B cell (primary cell): ENCODE measurements at regions not wholly inside any gene's neighbourhood (a gene's known extent, or its start where the extent isn't known, plus 50 kb on each side); places are given as distances from the start of the nearest gene placed in this dataset.

Source experiments
- ATAC-seq: fragments of 200-7000 bp; cut with Tn5 transposase; one replicate; pipeline ENCODE4 v1.10.0; 2021; ENCODE audit warnings: low read depth, mild to moderate bottlenecking, moderate number of reproducible peaks, moderate library complexity
- CTCF ChIA-PET: fragments of 350-600 bp; sonication (Branson Sonifier 250); formaldehyde crosslinking; loops from one replicate; lab custom pipeline; 2021; ENCODE audit warnings: antibody characterized with exemption, inconsistent platforms; lab: Charles Lee
- POLR2A ChIA-PET: fragments of 350-600 bp; sonication (Branson Sonifier 250); formaldehyde crosslinking; loops from one replicate; lab custom pipeline; 2021; ENCODE audit warnings: antibody characterized with exemption; lab: Charles Lee
- DNase-seq: peaks from one replicate; pipeline ENCODE4 v3.0.0; 2013
- H2AFZ ChIP-seq: 2 replicates; pipeline ENCODE4 v1.6.1; 2012; ENCODE audit warnings: mild to moderate bottlenecking, low read depth, low read length; ENCODE audit not compliant: insufficient read depth, poor library complexity, severe bottlenecking
- H3K27ac ChIP-seq, 2 donors: 1 replicate in 1 of 2; 2 replicates in 1 of 2; pipeline ENCODE4 v1.5.1; 2012 to 2013; ENCODE audit warnings: low read length in 2 of 2, mild to moderate bottlenecking in 2 of 2, moderate library complexity in 1 of 2
- H3K27me3 ChIP-seq, 4 experiments: fragments of 200-600 bp in 1 of 4; sonication (generic) in 1 of 4; replicated peaks in 1 of 4; 1 replicate in 2 of 4; 2 replicates in 2 of 4; pipeline versions ENCODE4 v1.6.1 to v1.7.0; 2013 to 2016; ENCODE audit warnings: low read length in 3 of 4, mild to moderate bottlenecking in 2 of 4, mixed read lengths in 1 of 4, moderate library complexity in 1 of 4; ENCODE audit not compliant: insufficient read depth in 4 of 4, control insufficient read depth in 3 of 4; ENCODE audit errors: control extremely low read depth in 1 of 4
- H3K36me3 ChIP-seq, 2 experiments: replicated peaks in 1 of 2; 1 replicate in 1 of 2; 2 replicates in 1 of 2; pipeline versions ENCODE4 v1.6.1 to v1.7.1; 2013; ENCODE audit warnings: low read length in 1 of 2; ENCODE audit not compliant: insufficient read depth in 2 of 2, control insufficient read depth in 1 of 2; ENCODE audit errors: control extremely low read depth in 1 of 2, extremely low read depth in 1 of 2
- H3K4me1 ChIP-seq, 2 donors: fragments of 200-600 bp in 1 of 2; sonication (generic) in 1 of 2; 1 replicate in 1 of 2; 2 replicates in 1 of 2; pipeline versions ENCODE4 v1.5.1 to v1.6.1; 2013 to 2017; ENCODE audit warnings: low read length in 2 of 2; ENCODE audit not compliant: control insufficient read depth in 2 of 2, insufficient read depth in 2 of 2
- H3K4me2 ChIP-seq: replicated peaks from 2 replicates; pipeline ENCODE3; 2012; ENCODE audit warnings: mild to moderate bottlenecking, low read depth, low read length; ENCODE audit not compliant: poor library complexity, severe bottlenecking
- H3K4me3 ChIP-seq, 5 experiments: fragments of 200-600 bp in 1 of 5; sonication (generic) in 1 of 5; 1 replicate in 3 of 5; 2 replicates in 2 of 5; pipeline versions ENCODE4 v1.5.1 to v1.7.0; 2011 to 2016; ENCODE audit warnings: low read length in 4 of 5, mild to moderate bottlenecking in 4 of 5, low read depth in 2 of 5, control low read depth in 1 of 5, moderate library complexity in 1 of 5; ENCODE audit not compliant: insufficient read depth in 1 of 5; ENCODE audit errors: control extremely low read depth in 1 of 5, extremely low read depth in 1 of 5
- H3K79me2 ChIP-seq: fragments of 200-600 bp; sonication (generic); one replicate; pipeline ENCODE4 v1.6.0; 2016; ENCODE audit warnings: low read length; ENCODE audit not compliant: control insufficient read depth, insufficient read depth
- H3K9ac ChIP-seq: fragments of 200-600 bp; sonication (generic); 2 replicates; pipeline ENCODE4 v1.6.1; 2017; ENCODE audit warnings: mild to moderate bottlenecking, low read length, moderate library complexity
- H3K9me3 ChIP-seq, 3 donors: one replicate each; pipeline versions ENCODE4 v1.6.1 to v1.7.1; 2013; ENCODE audit warnings: low read length in 2 of 3; ENCODE audit not compliant: control insufficient read depth in 2 of 3, insufficient read depth in 1 of 3; ENCODE audit errors: control extremely low read depth in 1 of 3
- H4K20me1 ChIP-seq: 2 replicates; pipeline ENCODE4 v1.6.0; 2012; ENCODE audit warnings: mild to moderate bottlenecking, low read length; ENCODE audit not compliant: insufficient read depth, control insufficient read depth, poor library complexity, severe bottlenecking
- H3K27ac Mint-ChIP-seq: one replicate; pipeline ENCODE4 v1.8.0; 2021; ENCODE audit warnings: mixed read lengths
- H3K27me3 Mint-ChIP-seq: one replicate; pipeline ENCODE4 v1.8.0; 2021; ENCODE audit warnings: mixed read lengths
- H3K4me1 Mint-ChIP-seq: one replicate; pipeline ENCODE4 v1.8.0; 2021; ENCODE audit warnings: mixed read lengths
- H3K4me3 Mint-ChIP-seq: one replicate; pipeline ENCODE4 v1.8.0; 2021; ENCODE audit warnings: mixed read lengths
- H3K9me3 Mint-ChIP-seq: one replicate; pipeline ENCODE4 v1.8.0; 2022; ENCODE audit warnings: mixed read lengths; ENCODE audit not compliant: insufficient read depth
- CTCF ChIP-seq: fragments of 200-600 bp; IDR thresholded peaks from one replicate; pipeline ENCODE4 v1.8.0; 2022; ENCODE audit warnings: antibody characterized with exemption, mild to moderate bottlenecking
- EZH2 ChIP-seq: IDR thresholded peaks from 2 replicates; pipeline ENCODE4 v1.6.1; 2012; ENCODE audit warnings: borderline replicate concordance, low read depth, mild to moderate bottlenecking, moderate library complexity, low read length; ENCODE audit not compliant: insufficient read depth, poor library complexity, severe bottlenecking
- WGBS: methylation state at CpG from one replicate; pipeline ENCODE4 v1.1.5; 2013; ENCODE audit warnings: missing lambda C conversion rate; ENCODE audit not compliant: insufficient coverage; 5-methylcytosine and 5-hydroxymethylcytosine counted together
- intact Hi-C: fragments of 100-400 bp; cut with micrococcal nuclease; formaldehyde crosslinking; loops from one replicate; pipeline ENCODE4 v1.10.0; 2022

GRCh38 chr3:59303452-59303851 is 253.6 kb upstream of the CFAP20DC start:
- H3K27ac ChIP-seq, result no peak overlapping the region
- H3K36me3 ChIP-seq, result no peaks in the 10 kb centered on the region
- intact Hi-C loops, result no loop called here
- H3K27ac Mint-ChIP-seq, result no peak overlapping the region
- no peaks in the 10 kb centered on the region for H4K20me1 ChIP-seq
- no peak overlapping the region for H3K9ac ChIP-seq
- no peaks in the 10 kb centered on the region for H3K27me3 ChIP-seq
- DNase-seq (no peak), ATAC-seq (no peak)
- no peaks in the 10 kb centered on the region for H3K79me2 ChIP-seq
- no peaks in the 10 kb centered on the region for H3K9me3 Mint-ChIP-seq
- no peaks in the 10 kb centered on the region for H3K27me3 Mint-ChIP-seq
- CTCF ChIA-PET, result no interaction called here
- H2AFZ ChIP-seq, result no peak overlapping the region
- POLR2A ChIA-PET, result no interaction called here
- no peaks in the 10 kb centered on the region for H3K9me3 ChIP-seq
- WGBS, result 100% methylated on average over 2 of the region's 4 CpGs
- H3K4me2 ChIP-seq, result no peak overlapping the region
- H3K4me1 ChIP-seq, result peaks cover 4 to 9% of the 10 kb centered on the region in 2 donors
- H3K4me3 ChIP-seq, result no peak overlapping the region
- TF ChIP-seq CTCF, result no peak
- TF ChIP-seq EZH2, result no peak
- H3K4me3 Mint-ChIP-seq, result no peak overlapping the region
- H3K4me1 Mint-ChIP-seq, result peaks cover 15% of the 10 kb centered on the region

- no peaks in the 10 kb centered on the region for H4K20me1 ChIP-seq
- DNase-seq (no peak), ATAC-seq (no peak)
- no peak overlapping the region for H2AFZ ChIP-seq
- no peak overlapping the region for H3K4me3 ChIP-seq
- POLR2A ChIA-PET, result no interaction called here
- no peaks in the 10 kb centered on the region for H3K36me3 ChIP-seq
- no peaks in the 10 kb centered on the region for H3K79me2 ChIP-seq
- CTCF ChIA-PET, result no interaction called here
- Mint-ChIP-seq H3K9me3 (no peaks in the 10 kb centered on the region), H3K4me3 (no peak overlapping the region), H3K4me1 (peaks cover 15% of the 10 kb centered on the region), H3K27ac (no peak overlapping the region), H3K27me3 (no peaks in the 10 kb centered on the region)
- intact Hi-C loops, result no loop called here
- no peaks in the 10 kb centered on the region for H3K27me3 ChIP-seq
- WGBS, result 100% methylated on average over 1 of the region's 5 CpGs
- H3K9ac ChIP-seq, result no peak overlapping the region
- H3K4me1 ChIP-seq, result peaks cover 4 to 9% of the 10 kb centered on the region in 2 donors
- no peak overlapping the region for H3K4me2 ChIP-seq
- H3K27ac ChIP-seq, result no peak overlapping the region
- no peaks in the 10 kb centered on the region for H3K9me3 ChIP-seq
- TF ChIP-seq CTCF, result no peak
- TF ChIP-seq EZH2, result no peak
Observed at GRCh38 chr3:59302442-59302841, 252.6 kb upstream of the CFAP20DC start.
